Subcutaneous abdominal adipose tissue (tissue), 5 donors: ENCODE measurements at regions not wholly inside any gene's neighbourhood (a gene's known extent, or its start where the extent isn't known, plus 50 kb on each side); places are given as distances from the start of the nearest gene placed in this dataset.

Experiments used
- H3K27ac ChIP-seq: one replicate; pipeline ENCODE4 v1.7.0; 2013; ENCODE audit warnings: low read depth, mild to moderate bottlenecking, inconsistent platforms, low read length, moderate library complexity
- H3K27me3 ChIP-seq, 5 donors: one replicate each; pipeline ENCODE4 v1.7.0; 2013; ENCODE audit warnings: low read length in 5 of 5, inconsistent platforms in 1 of 5; ENCODE audit not compliant: control insufficient read depth in 5 of 5, insufficient read depth in 4 of 5
- H3K36me3 ChIP-seq, 5 donors: one replicate each; pipeline ENCODE4 v1.7.0; 2013; ENCODE audit warnings: low read length in 5 of 5; ENCODE audit not compliant: control insufficient read depth in 5 of 5, insufficient read depth in 5 of 5
- H3K4me1 ChIP-seq, 5 donors: one replicate each; pipeline ENCODE4 v1.7.0; 2013; ENCODE audit warnings: low read length in 5 of 5, mild to moderate bottlenecking in 3 of 5, moderate library complexity in 1 of 5; ENCODE audit not compliant: control insufficient read depth in 5 of 5, insufficient read depth in 5 of 5
- H3K4me3 ChIP-seq, 5 donors: one replicate each; pipeline ENCODE4 v1.7.0; 2013; ENCODE audit warnings: low read length in 5 of 5, low read depth in 1 of 5
- H3K9ac ChIP-seq, 5 donors: one replicate each; pipeline ENCODE4 v1.7.0; 2013; ENCODE audit warnings: low read length in 5 of 5, mild to moderate bottlenecking in 4 of 5, moderate library complexity in 3 of 5
- H3K9me3 ChIP-seq, 5 donors: one replicate each; pipeline ENCODE4 v1.7.0; 2013; ENCODE audit warnings: low read length in 5 of 5; ENCODE audit not compliant: control insufficient read depth in 5 of 5
- donor health status: healthy.
- donor health status: healthy.
- donor health status: healthy.
- donor health status: healthy.
- donor health status: healthy.

- no peak overlapping the region for H3K4me3 ChIP-seq
- no peaks in the 10 kb centered on the region for H3K36me3 ChIP-seq
- no peaks in the 10 kb centered on the region for H3K27me3 ChIP-seq
- no peak overlapping the region for H3K27ac ChIP-seq
- no peak overlapping the region for H3K9ac ChIP-seq
- H3K4me1 ChIP-seq, result peaks cover 0 to 19% (median 4%) of the 10 kb centered on the region in 5 donors
- H3K9me3 ChIP-seq, result peaks cover 0 to 8% (median 4%) of the 10 kb centered on the region in 5 donors
These were observed 392.8 kb downstream of the AASDHPPT start for GRCh38 chr11:106470230-106470629.

- no peak overlapping the region for H3K27ac ChIP-seq
- H3K4me1 ChIP-seq, result peaks cover 0 to 19% (median 4%) of the 10 kb centered on the region in 5 donors
- peaks cover 0 to 8% (median 4%) of the 10 kb centered on the region in 5 donors for H3K9me3 ChIP-seq
- no peak overlapping the region for H3K4me3 ChIP-seq
- H3K9ac ChIP-seq, result no peak overlapping the region
- H3K27me3 ChIP-seq, result no peaks in the 10 kb centered on the region
- no peaks in the 10 kb centered on the region for H3K36me3 ChIP-seq
These were observed 393.8 kb downstream of the AASDHPPT start for GRCh38 chr11:106471276-106471675.

GRCh38 chr11:106473089-106473722 is 395.7 kb downstream of the AASDHPPT start:
- Histone ChIP-seq H3K36me3 (no peaks in the 10 kb centered on the region), H3K4me3 (no peak overlapping the region), H3K27ac (no peak overlapping the region), H3K4me1 (peaks cover 0 to 19% (median 4%) of the 10 kb centered on the region in 5 donors), H3K9ac (no peak overlapping the region), H3K27me3 (no peaks in the 10 kb centered on the region), H3K9me3 (peaks cover 0 to 8% (median 4%) of the 10 kb centered on the region in 5 donors)

- Histone ChIP-seq H3K4me1 (peaks cover 0 to 19% (median 4%) of the 10 kb centered on the region in 5 donors), H3K9me3 (peaks cover 0 to 8% (median 4%) of the 10 kb centered on the region in 5 donors), H3K4me3 (no peak overlapping the region), H3K36me3 (no peaks in the 10 kb centered on the region), H3K27me3 (no peaks in the 10 kb centered on the region), H3K27ac (no peak overlapping the region), H3K9ac (no peak overlapping the region)
These were observed 396.8 kb downstream of the AASDHPPT start for GRCh38 chr11:106474274-106474673.

GRCh38 chr11:106475181-106475580 is 397.7 kb downstream of the AASDHPPT start:
- Histone ChIP-seq H3K4me3 (no peak overlapping the region), H3K9me3 (peaks cover 0 to 8% (median 4%) of the 10 kb centered on the region in 5 donors), H3K27me3 (no peaks in the 10 kb centered on the region), H3K27ac (no peak overlapping the region), H3K4me1 (peaks cover 0 to 19% (median 4%) of the 10 kb centered on the region in 5 donors), H3K9ac (no peak overlapping the region), H3K36me3 (no peaks in the 10 kb centered on the region)

- no peaks in the 10 kb centered on the region for H3K27me3 ChIP-seq
- H3K36me3 ChIP-seq, result no peaks in the 10 kb centered on the region
- no peak overlapping the region for H3K9ac ChIP-seq
- H3K27ac ChIP-seq, result no peak overlapping the region
- peaks cover 0 to 5% (median 0%) of the 10 kb centered on the region in 5 donors for H3K4me1 ChIP-seq
- no peak overlapping the region for H3K4me3 ChIP-seq
- peaks cover 0 to 8% (median 4%) of the 10 kb centered on the region in 5 donors for H3K9me3 ChIP-seq
These were observed 400.3 kb downstream of the AASDHPPT start for GRCh38 chr11:106477776-106478175.

- H3K4me1 ChIP-seq, result peaks cover 0 to 5% (median 0%) of the 10 kb centered on the region in 5 donors
- H3K9ac ChIP-seq, result no peak overlapping the region
- H3K4me3 ChIP-seq, result no peak overlapping the region
- no peaks in the 10 kb centered on the region for H3K27me3 ChIP-seq
- H3K9me3 ChIP-seq, result peaks cover 0 to 1% (median 0%) of the 10 kb centered on the region in 5 donors
- no peak overlapping the region for H3K27ac ChIP-seq
- no peaks in the 10 kb centered on the region for H3K36me3 ChIP-seq
These were observed 402.2 kb downstream of the AASDHPPT start for GRCh38 chr11:106479646-106480045.

GRCh38 chr11:106480581-106481190 is 403.2 kb downstream of the AASDHPPT start:
- H3K9ac ChIP-seq, result no peak overlapping the region
- no peaks in the 10 kb centered on the region for H3K36me3 ChIP-seq
- H3K27me3 ChIP-seq, result no peaks in the 10 kb centered on the region
- no peak overlapping the region for H3K27ac ChIP-seq
- peaks cover 0 to 5% (median 0%) of the 10 kb centered on the region in 5 donors for H3K4me1 ChIP-seq
- no peak overlapping the region for H3K4me3 ChIP-seq
- H3K9me3 ChIP-seq, result no peaks in the 10 kb centered on the region

- Histone ChIP-seq H3K4me3 (no peak overlapping the region), H3K4me1 (peaks cover 0 to 5% (median 0%) of the 10 kb centered on the region in 5 donors), H3K9me3 (no peaks in the 10 kb centered on the region), H3K27me3 (no peaks in the 10 kb centered on the region), H3K9ac (no peak overlapping the region), H3K27ac (no peak overlapping the region), H3K36me3 (no peaks in the 10 kb centered on the region)
These were observed 405.7 kb downstream of the AASDHPPT start for GRCh38 chr11:106482917-106483785.

- Histone ChIP-seq H3K27ac (no peak overlapping the region), H3K9ac (no peak overlapping the region), H3K4me1 (peaks cover 0 to 5% (median 0%) of the 10 kb centered on the region in 5 donors), H3K9me3 (peaks cover 0 to 4% (median 2%) of the 10 kb centered on the region in 5 donors), H3K27me3 (no peaks in the 10 kb centered on the region), H3K4me3 (no peak overlapping the region), H3K36me3 (no peaks in the 10 kb centered on the region)
These were observed 414.3 kb downstream of the AASDHPPT start for GRCh38 chr11:106491751-106492150.
